GM12878 (cell line): ENCODE measurements at regions not wholly inside any gene's neighbourhood (a gene's known extent, or its start where the extent isn't known, plus 50 kb on each side); places are given as distances from the start of the nearest gene placed in this dataset.

Source experiments
- MXI1 ChIP-seq: fragments of 150-350 bp; IDR thresholded peaks from 2 replicates; pipeline ENCODE4 v1.6.1; 2011; ENCODE audit warnings: low read depth, mild to moderate bottlenecking, inconsistent platforms, low read length, improper control_type of control experiment
- ZNF24 ChIP-seq: fragments of 450-650 bp; IDR thresholded peaks from 2 replicates; pipeline ENCODE4 v1.6.1; 2017; ENCODE audit warnings: antibody characterized with exemption, mild to moderate bottlenecking
- TF ChIP-seq, protein P1 (sequence below), 3 experiments: IDR thresholded peaks in 2 of 3; conservative IDR thresholded peaks in 1 of 3; 2 replicates each; pipeline ENCODE4 v1.5.1; 2011; ENCODE audit warnings: low read depth in 3 of 3, low read length in 3 of 3, mild to moderate bottlenecking in 3 of 3, control low read depth in 2 of 3, moderate library complexity in 2 of 3, inconsistent platforms in 1 of 3, mixed read lengths in 1 of 3; ENCODE audit not compliant: control insufficient read depth in 2 of 3, insufficient read depth in 1 of 3; ENCODE audit errors: extremely low read depth in 1 of 3

DNA sequence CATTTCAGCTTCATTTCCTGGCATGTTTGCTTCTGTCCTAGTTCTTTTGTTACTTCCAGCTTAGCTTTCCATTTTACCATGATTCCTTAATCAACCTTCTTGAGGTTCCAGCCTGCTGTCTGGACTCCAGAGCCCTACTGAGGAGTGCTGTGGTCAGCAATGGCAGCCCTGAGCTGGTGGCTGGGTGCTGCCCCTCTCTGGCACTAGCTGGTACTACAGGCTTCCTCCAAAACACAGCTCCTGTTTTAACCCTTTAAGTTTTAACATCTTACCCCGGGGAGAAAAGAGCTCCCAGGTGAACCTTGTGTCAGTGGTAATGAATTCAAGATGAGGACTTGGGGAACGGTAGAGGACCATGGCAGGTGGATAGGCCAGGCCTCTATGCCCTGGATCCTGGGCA is 395.5 kb downstream of the TMEM114 start:
- TF ChIP-seq, protein P1, sequence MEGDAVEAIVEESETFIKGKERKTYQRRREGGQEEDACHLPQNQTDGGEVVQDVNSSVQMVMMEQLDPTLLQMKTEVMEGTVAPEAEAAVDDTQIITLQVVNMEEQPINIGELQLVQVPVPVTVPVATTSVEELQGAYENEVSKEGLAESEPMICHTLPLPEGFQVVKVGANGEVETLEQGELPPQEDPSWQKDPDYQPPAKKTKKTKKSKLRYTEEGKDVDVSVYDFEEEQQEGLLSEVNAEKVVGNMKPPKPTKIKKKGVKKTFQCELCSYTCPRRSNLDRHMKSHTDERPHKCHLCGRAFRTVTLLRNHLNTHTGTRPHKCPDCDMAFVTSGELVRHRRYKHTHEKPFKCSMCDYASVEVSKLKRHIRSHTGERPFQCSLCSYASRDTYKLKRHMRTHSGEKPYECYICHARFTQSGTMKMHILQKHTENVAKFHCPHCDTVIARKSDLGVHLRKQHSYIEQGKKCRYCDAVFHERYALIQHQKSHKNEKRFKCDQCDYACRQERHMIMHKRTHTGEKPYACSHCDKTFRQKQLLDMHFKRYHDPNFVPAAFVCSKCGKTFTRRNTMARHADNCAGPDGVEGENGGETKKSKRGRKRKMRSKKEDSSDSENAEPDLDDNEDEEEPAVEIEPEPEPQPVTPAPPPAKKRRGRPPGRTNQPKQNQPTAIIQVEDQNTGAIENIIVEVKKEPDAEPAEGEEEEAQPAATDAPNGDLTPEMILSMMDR (IDR thresholded peaks at IDR 0.05 in 2 of 3, conservative IDR thresholded peaks at IDR 0.05 in 1 of 3; ENCODE audit: control insufficient read depth in 2 of 3, extremely low read depth in 1 of 3, insufficient read depth in 1 of 3, low read depth in 3 of 3, low read length in 3 of 3), result peak in 2 of 3 experiments; percentile 7 to 29; a peak in 1 of 6 replicates
- TF ChIP-seq MXI1 (no peak), ZNF24 (no peak)
